KMS-11 (cell line): ENCODE measurements at regions not wholly inside any gene's neighbourhood (a gene's known extent, or its start where the extent isn't known, plus 50 kb on each side); places are given as distances from the start of the nearest gene placed in this dataset.

Experiments used
- H2AFZ ChIP-seq: fragments of 200-600 bp; sonication (generic); 2 replicates; pipeline ENCODE4 v1.6.1; 2016; ENCODE audit warnings: antibody characterized with exemption, mixed run types, low read depth
- H3K27ac ChIP-seq: fragments of 200-600 bp; sonication (generic); 2 replicates; pipeline ENCODE4 v1.6.1; 2016; ENCODE audit warnings: mild to moderate bottlenecking, mixed run types
- H3K27me3 ChIP-seq: fragments of 200-600 bp; sonication (generic); 2 replicates; pipeline ENCODE4 v1.6.1; 2017; ENCODE audit warnings: mild to moderate bottlenecking, low read depth, mixed run types, moderate library complexity; ENCODE audit not compliant: insufficient read depth
- H3K36me3 ChIP-seq: fragments of 200-600 bp; sonication (generic); 2 replicates; pipeline ENCODE4 v1.6.1; 2017; ENCODE audit warnings: mild to moderate bottlenecking, mixed run types; ENCODE audit not compliant: insufficient read depth
- H3K4me1 ChIP-seq: fragments of 200-600 bp; sonication (generic); 2 replicates; pipeline ENCODE4 v1.6.1; 2016; ENCODE audit warnings: mild to moderate bottlenecking, low read depth, mixed run types; ENCODE audit not compliant: poor library complexity, severe bottlenecking
- H3K4me2 ChIP-seq: fragments of 200-600 bp; sonication (generic); 2 replicates; pipeline ENCODE4 v1.7.0; 2016; ENCODE audit warnings: mild to moderate bottlenecking, mixed run types
- H3K4me3 ChIP-seq: fragments of 200-600 bp; sonication (generic); IDR thresholded peaks from 2 replicates; pipeline ENCODE4 v1.6.1; 2017; ENCODE audit warnings: low read depth, low read length, mixed read lengths; ENCODE audit not compliant: insufficient read depth
- H3K79me2 ChIP-seq: fragments of 200-600 bp; sonication (generic); 2 replicates; pipeline ENCODE4 v1.6.1; 2016; ENCODE audit warnings: low read depth, mixed run types; ENCODE audit not compliant: insufficient read depth
- H3K9ac ChIP-seq: fragments of 200-600 bp; sonication (generic); 2 replicates; pipeline ENCODE4 v1.6.1; 2016; ENCODE audit warnings: mild to moderate bottlenecking, mixed run types
- H4K20me1 ChIP-seq: fragments of 200-600 bp; sonication (generic); 2 replicates; pipeline ENCODE4 v1.6.1; 2016; ENCODE audit warnings: mild to moderate bottlenecking, mixed run types; ENCODE audit not compliant: insufficient read depth
- TF ChIP-seq, protein P1 (sequence below): fragments of 200-600 bp; sonication (generic); conservative IDR thresholded peaks from 2 replicates; pipeline ENCODE4 v1.6.1; 2017; ENCODE audit warnings: low read depth, mild to moderate bottlenecking, antibody characterized with exemption, low read length, moderate library complexity, mixed read lengths

DNA sequence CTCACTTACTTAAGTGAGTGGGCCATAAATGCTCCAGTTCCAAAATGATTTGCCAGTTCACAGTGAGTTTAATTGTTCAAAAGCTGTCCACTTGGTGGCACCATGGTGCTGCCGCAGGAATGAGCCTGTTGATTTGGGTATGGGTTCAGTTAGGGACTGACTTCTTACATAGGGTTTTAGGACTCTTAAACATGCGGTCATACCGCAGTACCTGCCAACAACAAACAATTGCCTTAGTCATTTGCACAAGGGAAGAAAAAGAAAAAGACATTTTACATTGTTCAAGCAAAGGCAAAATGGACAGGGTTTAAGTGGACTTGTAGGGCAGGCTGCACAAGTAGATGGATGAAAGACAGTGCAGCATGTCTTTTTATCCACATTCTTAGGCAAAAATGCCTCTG lies 80.0 kb upstream of the DBX2 start:
- Histone ChIP-seq H3K27ac (no peak overlapping the region), H3K4me2 (no peak overlapping the region), H3K27me3 (no peaks in the 10 kb centered on the region), H3K9ac (no peak overlapping the region), H3K79me2 (no peaks in the 10 kb centered on the region), H3K4me1 (no peaks in the 10 kb centered on the region), H3K36me3 (no peaks in the 10 kb centered on the region), H3K4me3 (no peak overlapping the region), H4K20me1 (no peaks in the 10 kb centered on the region), H2AFZ (no peak overlapping the region)
- TF ChIP-seq, protein P1, sequence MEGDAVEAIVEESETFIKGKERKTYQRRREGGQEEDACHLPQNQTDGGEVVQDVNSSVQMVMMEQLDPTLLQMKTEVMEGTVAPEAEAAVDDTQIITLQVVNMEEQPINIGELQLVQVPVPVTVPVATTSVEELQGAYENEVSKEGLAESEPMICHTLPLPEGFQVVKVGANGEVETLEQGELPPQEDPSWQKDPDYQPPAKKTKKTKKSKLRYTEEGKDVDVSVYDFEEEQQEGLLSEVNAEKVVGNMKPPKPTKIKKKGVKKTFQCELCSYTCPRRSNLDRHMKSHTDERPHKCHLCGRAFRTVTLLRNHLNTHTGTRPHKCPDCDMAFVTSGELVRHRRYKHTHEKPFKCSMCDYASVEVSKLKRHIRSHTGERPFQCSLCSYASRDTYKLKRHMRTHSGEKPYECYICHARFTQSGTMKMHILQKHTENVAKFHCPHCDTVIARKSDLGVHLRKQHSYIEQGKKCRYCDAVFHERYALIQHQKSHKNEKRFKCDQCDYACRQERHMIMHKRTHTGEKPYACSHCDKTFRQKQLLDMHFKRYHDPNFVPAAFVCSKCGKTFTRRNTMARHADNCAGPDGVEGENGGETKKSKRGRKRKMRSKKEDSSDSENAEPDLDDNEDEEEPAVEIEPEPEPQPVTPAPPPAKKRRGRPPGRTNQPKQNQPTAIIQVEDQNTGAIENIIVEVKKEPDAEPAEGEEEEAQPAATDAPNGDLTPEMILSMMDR: peak; percentile 91

DNA sequence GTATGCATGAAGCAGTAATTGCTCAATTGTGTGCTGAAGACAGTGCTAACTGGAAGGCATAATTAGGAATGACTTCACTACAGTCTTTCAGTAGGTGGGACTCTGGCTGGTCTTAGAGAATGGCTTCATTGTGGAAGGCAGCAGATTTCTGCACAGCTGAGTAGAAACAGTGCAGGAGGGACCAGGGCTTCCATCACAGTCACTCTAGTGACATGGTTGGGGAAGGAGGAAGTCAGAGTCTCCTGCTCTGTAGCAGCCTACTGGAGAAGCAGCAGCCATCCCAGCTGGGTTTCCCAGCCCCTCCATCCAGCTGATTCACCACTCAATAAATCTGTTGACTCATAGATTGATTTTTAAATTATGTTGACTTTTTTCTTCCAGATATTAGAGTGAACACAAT lies 80.6 kb upstream of the DBX2 start:
- no peak overlapping the region for H3K9ac ChIP-seq
- no peaks in the 10 kb centered on the region for H3K36me3 ChIP-seq
- no peaks in the 10 kb centered on the region for H3K79me2 ChIP-seq
- H2AFZ ChIP-seq: no peak overlapping the region
- no peak overlapping the region for H3K4me2 ChIP-seq
- no peaks in the 10 kb centered on the region for H4K20me1 ChIP-seq
- H3K27ac ChIP-seq: no peak overlapping the region
- no peaks in the 10 kb centered on the region for H3K27me3 ChIP-seq
- TF ChIP-seq, protein P1: no peak
- H3K4me1 ChIP-seq: no peaks in the 10 kb centered on the region
- no peak overlapping the region for H3K4me3 ChIP-seq

DNA sequence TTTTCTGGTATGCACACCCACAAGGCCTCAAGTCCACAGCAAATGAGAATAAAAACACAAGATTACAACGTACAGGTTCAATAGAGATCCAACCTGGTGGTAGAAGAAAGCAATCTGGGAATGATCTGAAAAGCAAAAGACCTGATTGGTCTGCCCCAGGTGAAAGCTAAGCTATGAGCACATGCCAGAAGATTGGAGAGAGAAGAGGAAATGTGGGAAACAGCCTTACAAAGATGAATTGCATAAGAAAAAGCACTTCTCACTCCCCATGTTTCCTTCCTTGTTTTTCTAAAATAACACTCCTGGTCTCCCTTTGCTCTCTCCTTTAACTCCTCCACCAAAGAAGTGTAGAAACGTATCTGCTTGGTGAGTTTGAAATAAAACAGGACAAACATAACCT lies 77.3 kb upstream of the ANO6 start:
- H3K9ac ChIP-seq: no peak overlapping the region
- H2AFZ ChIP-seq: no peak overlapping the region
- no peaks in the 10 kb centered on the region for H3K36me3 ChIP-seq
- no peak overlapping the region for H3K4me2 ChIP-seq
- no peaks in the 10 kb centered on the region for H3K27me3 ChIP-seq
- no peaks in the 10 kb centered on the region for H4K20me1 ChIP-seq
- no peaks in the 10 kb centered on the region for H3K4me1 ChIP-seq
- H3K27ac ChIP-seq: no peak overlapping the region
- TF ChIP-seq, protein P1: no peak
- no peak overlapping the region for H3K4me3 ChIP-seq
- no peaks in the 10 kb centered on the region for H3K79me2 ChIP-seq

DNA sequence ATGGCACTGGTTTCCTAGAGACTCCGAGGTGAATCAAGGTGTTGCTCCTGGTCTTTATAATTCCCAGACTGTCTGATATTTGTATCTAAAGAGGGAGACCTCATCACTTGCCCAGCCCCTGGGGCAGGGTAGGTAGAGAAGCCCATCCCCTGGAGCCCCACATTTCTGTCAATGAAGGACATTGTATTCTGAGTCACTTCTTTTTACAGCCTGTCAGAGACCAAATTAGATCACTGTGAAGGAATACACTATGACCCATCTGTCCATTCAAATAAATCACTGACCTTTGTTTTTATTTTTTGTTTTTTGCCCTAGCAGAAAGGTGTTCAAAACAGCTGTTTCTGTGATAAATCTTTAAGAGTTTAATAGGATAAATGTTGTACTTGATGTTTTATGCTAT lies 67.9 kb upstream of the ANO6 start:
- no peaks in the 10 kb centered on the region for H3K4me1 ChIP-seq
- H3K27me3 ChIP-seq: no peaks in the 10 kb centered on the region
- TF ChIP-seq, protein P1: no peak
- H3K27ac ChIP-seq: no peak overlapping the region
- H3K9ac ChIP-seq: no peak overlapping the region
- H3K4me3 ChIP-seq: no peak overlapping the region
- H3K79me2 ChIP-seq: no peaks in the 10 kb centered on the region
- no peaks in the 10 kb centered on the region for H3K36me3 ChIP-seq
- no peak overlapping the region for H2AFZ ChIP-seq
- H4K20me1 ChIP-seq: no peaks in the 10 kb centered on the region
- no peak overlapping the region for H3K4me2 ChIP-seq

DNA sequence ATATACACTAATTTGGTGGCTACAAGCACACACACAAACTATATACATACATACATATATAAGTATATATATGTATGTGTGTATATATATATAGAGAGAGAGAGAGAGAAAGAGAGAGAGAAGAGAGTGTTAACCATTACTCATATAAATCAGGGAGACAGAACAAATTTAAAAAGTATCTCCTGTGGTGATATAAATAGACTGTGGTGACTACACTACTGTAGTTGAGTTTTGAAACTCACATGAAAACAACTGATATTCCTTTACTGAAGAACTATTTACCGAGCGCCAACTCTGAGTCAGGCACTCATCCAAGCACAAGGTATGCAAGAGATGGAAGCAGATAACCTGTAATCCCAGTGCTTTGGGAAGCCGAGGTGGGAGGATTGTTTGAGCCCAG lies 67.3 kb upstream of the ANO6 start:
- Histone ChIP-seq H4K20me1 (no peaks in the 10 kb centered on the region), H2AFZ (no peak overlapping the region), H3K79me2 (no peaks in the 10 kb centered on the region), H3K27ac (no peak overlapping the region), H3K36me3 (no peaks in the 10 kb centered on the region), H3K27me3 (no peaks in the 10 kb centered on the region), H3K4me3 (no peak overlapping the region), H3K4me2 (no peak overlapping the region), H3K9ac (no peak overlapping the region), H3K4me1 (no peaks in the 10 kb centered on the region)
- TF ChIP-seq, protein P1: no peak
